HepG2 (cell line): ENCODE measurements at regions not wholly inside any gene's neighbourhood (a gene's known extent, or its start where the extent isn't known, plus 50 kb on each side); places are given as distances from the start of the nearest gene placed in this dataset.

Experiments used
- ADNP ChIP-seq: sonication (generic); formaldehyde crosslinking; IDR thresholded peaks from 2 replicates; pipeline ENCODE4 v1.4.0; 2020; ENCODE audit warnings: missing genetic modification reagents
- ARID3A ChIP-seq: IDR thresholded peaks from 2 replicates; pipeline ENCODE4 v1.6.1; 2012; ENCODE audit warnings: low read depth, low read length, improper control_type of control experiment
- CBX5 ChIP-seq: sonication (generic); formaldehyde crosslinking; IDR thresholded peaks from 2 replicates; pipeline ENCODE4 v1.4.0; 2020; ENCODE audit warnings: missing genetic modification reagents, borderline replicate concordance
- MIER2 ChIP-seq: IDR thresholded peaks from 2 replicates; pipeline ENCODE4 v1.6.1; 2016; ENCODE audit warnings: missing biosample characterization, missing genetic modification reagents
- NFYB ChIP-seq: sonication (generic); formaldehyde crosslinking; IDR thresholded peaks from 2 replicates; pipeline ENCODE4 v1.4.0; 2020; ENCODE audit warnings: missing genetic modification reagents
- SMYD3 ChIP-seq: sonication (generic); formaldehyde crosslinking; IDR thresholded peaks from 2 replicates; pipeline ENCODE4 v1.8.1; 2023; ENCODE audit warnings: mild to moderate bottlenecking, missing genetic modification reagents
- ZBTB4 ChIP-seq: sonication (generic); formaldehyde crosslinking; IDR thresholded peaks from 2 replicates; pipeline ENCODE4 v1.4.0; 2020; ENCODE audit warnings: missing genetic modification reagents, mild to moderate bottlenecking, borderline replicate concordance
- ZFP37 ChIP-seq: sonication (generic); formaldehyde crosslinking; IDR thresholded peaks from 2 replicates; pipeline ENCODE4 v1.4.0; 2020; ENCODE audit warnings: missing genetic modification reagents, borderline replicate concordance
- ZNF292 ChIP-seq: sonication (generic); formaldehyde crosslinking; IDR thresholded peaks from 2 replicates; pipeline ENCODE4 v1.8.1; 2022; ENCODE audit warnings: mild to moderate bottlenecking, low read depth, missing genetic modification reagents, borderline replicate concordance
- ZNF543 ChIP-seq: sonication (generic); formaldehyde crosslinking; IDR thresholded peaks from 2 replicates; pipeline ENCODE4 v1.4.0; 2020; ENCODE audit warnings: mild to moderate bottlenecking, missing genetic modification reagents
- ZSCAN29 ChIP-seq: sonication (generic); formaldehyde crosslinking; conservative IDR thresholded peaks from 2 replicates; pipeline ENCODE4 v1.4.0; 2020; ENCODE audit warnings: mild to moderate bottlenecking, missing genetic modification reagents
- ZXDC ChIP-seq: sonication (generic); formaldehyde crosslinking; IDR thresholded peaks from 2 replicates; pipeline ENCODE4 v1.5.0; 2020; ENCODE audit warnings: mild to moderate bottlenecking, missing genetic modification reagents
- TF ChIP-seq, protein P1 (sequence below): sonication (generic); formaldehyde crosslinking; IDR thresholded peaks from 2 replicates; pipeline ENCODE4 v1.4.0; 2020; ENCODE audit warnings: missing genetic modification reagents
- TF ChIP-seq, protein P2 (sequence below): sonication (generic); formaldehyde crosslinking; IDR thresholded peaks from 2 replicates; pipeline ENCODE4 v1.4.0; 2020; ENCODE audit warnings: missing genetic modification reagents, low read depth, mild to moderate bottlenecking, borderline replicate concordance
- TF ChIP-seq, protein P3 (sequence below): sonication (generic); formaldehyde crosslinking; IDR thresholded peaks from 2 replicates; pipeline ENCODE4 v1.9.0; 2021; ENCODE audit warnings: missing genetic modification reagents, borderline replicate concordance

DNA sequence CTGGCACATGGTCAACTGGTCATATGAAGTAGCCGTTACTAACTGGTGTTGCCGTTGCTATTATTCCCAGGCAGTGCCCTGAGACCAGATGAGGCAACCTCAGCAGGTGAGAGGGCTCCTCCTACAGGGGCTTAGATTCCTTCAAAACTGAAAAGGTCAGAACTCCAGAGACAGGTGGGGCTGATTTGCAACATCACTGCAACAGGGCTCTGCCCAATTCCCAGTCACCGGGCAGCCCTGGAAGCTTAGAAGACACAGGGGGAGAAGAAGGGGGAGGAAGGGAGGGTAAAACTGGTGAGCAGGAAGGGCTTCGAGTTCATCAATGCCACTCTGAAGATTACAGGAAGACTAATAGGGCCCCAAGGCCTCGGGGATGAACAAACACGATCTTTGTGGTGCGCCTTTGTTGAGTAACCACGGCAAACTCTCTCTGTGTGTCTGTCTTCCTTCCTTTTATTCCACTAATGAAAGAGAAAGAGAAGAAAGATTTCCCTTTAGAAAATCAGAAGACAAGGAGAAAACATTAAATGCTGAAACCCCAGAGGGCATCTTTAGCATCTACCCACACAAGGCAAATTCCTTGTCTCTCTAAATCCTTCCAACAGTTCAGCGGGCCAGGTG, 749.1 kb upstream of the TBX3 start (continued):
- TF ChIP-seq ZXDC (CRISPR knock-in tag) (no peak), ZSCAN29 (CRISPR knock-in tag) (0 out of 2 replicates have a peak, but pooled peaks have one; percentile 71), NFYB (CRISPR knock-in tag) (no peak), ZBTB4 (CRISPR knock-in tag) (no peak), MIER2 (CRISPR knock-in tag) (peak; percentile 40; the same call in 1 of the 2 replicates), SMYD3 (peak; percentile 47; the same call in 1 of the 2 replicates), ADNP (CRISPR knock-in tag) (peak; percentile 39; the same call in 1 of the 2 replicates), ARID3A (0 out of 2 replicates have a peak, but pooled peaks have one; percentile 37), ZFP37 (CRISPR knock-in tag) (no peak), ZNF292 (CRISPR knock-in tag) (0 out of 2 replicates have a peak, but pooled peaks have one; percentile 31), CBX5 (CRISPR knock-in tag) (no peak), ZNF543 (CRISPR knock-in tag) (no peak)
- TF ChIP-seq, protein P1, sequence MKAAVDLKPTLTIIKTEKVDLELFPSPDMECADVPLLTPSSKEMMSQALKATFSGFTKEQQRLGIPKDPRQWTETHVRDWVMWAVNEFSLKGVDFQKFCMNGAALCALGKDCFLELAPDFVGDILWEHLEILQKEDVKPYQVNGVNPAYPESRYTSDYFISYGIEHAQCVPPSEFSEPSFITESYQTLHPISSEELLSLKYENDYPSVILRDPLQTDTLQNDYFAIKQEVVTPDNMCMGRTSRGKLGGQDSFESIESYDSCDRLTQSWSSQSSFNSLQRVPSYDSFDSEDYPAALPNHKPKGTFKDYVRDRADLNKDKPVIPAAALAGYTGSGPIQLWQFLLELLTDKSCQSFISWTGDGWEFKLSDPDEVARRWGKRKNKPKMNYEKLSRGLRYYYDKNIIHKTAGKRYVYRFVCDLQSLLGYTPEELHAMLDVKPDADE (CRISPR knock-in tag): no peak
- TF ChIP-seq, protein P2, sequence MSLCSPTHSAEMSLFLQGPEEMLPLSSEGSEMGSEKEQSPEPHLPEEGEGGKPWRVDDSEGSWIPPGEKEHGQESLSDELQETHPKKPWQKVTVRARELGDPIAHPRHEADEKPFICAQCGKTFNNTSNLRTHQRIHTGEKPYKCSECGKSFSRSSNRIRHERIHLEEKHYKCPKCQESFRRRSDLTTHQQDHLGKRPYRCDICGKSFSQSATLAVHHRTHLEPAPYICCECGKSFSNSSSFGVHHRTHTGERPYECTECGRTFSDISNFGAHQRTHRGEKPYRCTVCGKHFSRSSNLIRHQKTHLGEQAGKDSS (CRISPR knock-in tag): no peak
- TF ChIP-seq, protein P3, sequence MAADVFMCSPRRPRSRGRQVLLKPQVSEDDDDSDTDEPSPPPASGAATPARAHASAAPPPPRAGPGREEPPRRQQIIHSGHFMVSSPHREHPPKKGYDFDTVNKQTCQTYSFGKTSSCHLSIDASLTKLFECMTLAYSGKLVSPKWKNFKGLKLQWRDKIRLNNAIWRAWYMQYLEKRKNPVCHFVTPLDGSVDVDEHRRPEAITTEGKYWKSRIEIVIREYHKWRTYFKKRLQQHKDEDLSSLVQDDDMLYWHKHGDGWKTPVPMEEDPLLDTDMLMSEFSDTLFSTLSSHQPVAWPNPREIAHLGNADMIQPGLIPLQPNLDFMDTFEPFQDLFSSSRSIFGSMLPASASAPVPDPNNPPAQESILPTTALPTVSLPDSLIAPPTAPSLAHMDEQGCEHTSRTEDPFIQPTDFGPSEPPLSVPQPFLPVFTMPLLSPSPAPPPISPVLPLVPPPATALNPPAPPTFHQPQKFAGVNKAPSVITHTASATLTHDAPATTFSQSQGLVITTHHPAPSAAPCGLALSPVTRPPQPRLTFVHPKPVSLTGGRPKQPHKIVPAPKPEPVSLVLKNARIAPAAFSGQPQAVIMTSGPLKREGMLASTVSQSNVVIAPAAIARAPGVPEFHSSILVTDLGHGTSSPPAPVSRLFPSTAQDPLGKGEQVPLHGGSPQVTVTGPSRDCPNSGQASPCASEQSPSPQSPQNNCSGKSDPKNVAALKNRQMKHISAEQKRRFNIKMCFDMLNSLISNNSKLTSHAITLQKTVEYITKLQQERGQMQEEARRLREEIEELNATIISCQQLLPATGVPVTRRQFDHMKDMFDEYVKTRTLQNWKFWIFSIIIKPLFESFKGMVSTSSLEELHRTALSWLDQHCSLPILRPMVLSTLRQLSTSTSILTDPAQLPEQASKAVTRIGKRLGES (CRISPR knock-in tag): no peak
